Esophagus muscularis mucosa (tissue), 4 donors: ENCODE measurements at regions not wholly inside any gene's neighbourhood (a gene's known extent, or its start where the extent isn't known, plus 50 kb on each side); places are given as distances from the start of the nearest gene placed in this dataset.

Experiments
- DNase-seq: peaks from one replicate; pipeline ENCODE4 v3.0.0-alpha.2; 2017; ENCODE audit errors: extremely low spot score
- H3K27ac ChIP-seq, 4 donors: fragments of 200-600 bp; sonication (generic); replicated peaks in 1 of 4; 1 replicate in 3 of 4; 2 replicates in 1 of 4; pipeline ENCODE4 v1.5.1; 2016 to 2019; ENCODE audit warnings: mild to moderate bottlenecking in 1 of 4
- H3K27me3 ChIP-seq, 4 donors: fragments of 200-600 bp; sonication (generic); one replicate each; pipeline versions ENCODE4 v1.5.1 to v1.6.0; 2016 to 2019
- H3K36me3 ChIP-seq, 4 donors: fragments of 200-600 bp; sonication (generic); one replicate each; pipeline ENCODE4 v1.5.1; 2016 to 2019
- H3K4me1 ChIP-seq, 4 donors: fragments of 200-600 bp; sonication (generic); one replicate each; pipeline ENCODE4 v1.5.1; 2016 to 2019
- H3K4me3 ChIP-seq, 4 donors: fragments of 200-600 bp; sonication (generic); 1 replicate in 2 of 4; 2 replicates in 2 of 4; pipeline ENCODE4 v1.5.1; 2016 to 2019; ENCODE audit warnings: mild to moderate bottlenecking in 4 of 4, moderate library complexity in 1 of 4
- H3K9me3 ChIP-seq, 4 donors: fragments of 200-600 bp; sonication (generic); 1 replicate in 3 of 4; 2 replicates in 1 of 4; pipeline ENCODE4 v1.5.1; 2016 to 2019
- EP300 ChIP-seq: sonication (generic); formaldehyde crosslinking; IDR thresholded peaks from one replicate; pipeline ENCODE4 v1.6.1; 2017; ENCODE audit warnings: antibody characterized with exemption
- POLR2A ChIP-seq: fragments of 450-650 bp; IDR thresholded peaks from one replicate; pipeline ENCODE4 v1.6.1; 2017; ENCODE audit warnings: antibody characterized with exemption, moderate library complexity, mild to moderate bottlenecking, low read depth
- POLR2AphosphoS5 ChIP-seq, 2 donors: sonication (generic); formaldehyde crosslinking; IDR thresholded peaks; one replicate each; pipeline ENCODE4 v1.6.1; 2017; ENCODE audit warnings: antibody characterized with exemption in 2 of 2
- WGBS: methylation state at CpG from one replicate; pipeline ENCODE4 v1.1.5; 2018; 5-methylcytosine and 5-hydroxymethylcytosine counted together
- intact Hi-C: fragments of 100-400 bp; cut with DNase I; formaldehyde crosslinking; loops from one replicate; pipeline ENCODE4 v1.15.1; 2023
- TF ChIP-seq, protein P1 (sequence below), 3 experiments: fragments of 200-600 bp in 2 of 3; fragments of 450-650 bp in 1 of 3; sonication (generic) in 2 of 3; IDR thresholded peaks; one replicate each; pipeline ENCODE4 v1.5.1; 2017 to 2019; ENCODE audit warnings: antibody characterized with exemption in 3 of 3, mild to moderate bottlenecking in 2 of 3, moderate library complexity in 1 of 3

DNA sequence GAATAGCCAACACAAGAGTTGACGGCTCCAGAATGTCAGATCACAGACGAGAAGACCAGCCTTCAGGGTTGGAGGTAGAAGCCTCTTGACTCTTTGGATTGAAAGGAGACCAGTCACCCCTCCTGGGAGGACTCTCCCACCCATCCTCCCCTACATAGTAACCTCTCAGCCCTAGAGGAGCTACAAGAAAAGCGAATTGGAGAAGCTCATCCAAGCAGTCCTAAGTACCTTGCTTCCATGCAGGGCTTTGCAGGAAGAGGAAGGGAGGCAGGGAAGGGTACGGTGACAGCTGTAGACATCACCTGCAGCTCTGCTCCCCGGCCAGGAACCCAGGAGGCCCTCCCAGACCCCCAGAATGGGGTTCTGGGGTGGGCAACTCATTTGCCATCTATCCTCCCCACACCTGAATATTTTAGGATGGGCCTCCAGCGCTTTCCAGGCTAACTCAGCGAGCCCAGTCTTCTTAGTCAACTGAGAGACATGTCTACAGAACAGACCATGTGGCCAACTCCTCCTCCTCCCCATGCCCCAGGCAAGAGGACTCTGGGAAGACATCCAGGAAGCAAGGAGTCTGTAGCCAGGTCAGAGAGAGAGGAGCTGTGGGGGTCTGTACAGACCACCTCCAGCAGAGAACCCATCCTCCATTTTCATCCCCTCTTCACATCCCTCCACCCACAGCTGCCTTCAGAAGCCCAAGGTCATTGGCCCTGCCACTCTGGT is 55.6 kb upstream of the LBX1 start:
- 70% methylated on average over 7 of the region's 7 CpGs for WGBS
- H3K9me3 ChIP-seq: no peaks in the 10 kb centered on the region
- peaks cover 0 to 13% (median 10%) of the 10 kb centered on the region in 4 donors for H3K4me1 ChIP-seq
- H3K27ac ChIP-seq: no peak overlapping the region
- H3K4me3 ChIP-seq: peak overlapping the region in 3 of 4 donors; percentile 31 to 36 (median 35)
- H3K36me3 ChIP-seq: no peaks in the 10 kb centered on the region
- intact Hi-C loops: no loop called here
- TF ChIP-seq POLR2A: no peak
- no peak for TF ChIP-seq POLR2AphosphoS5 (IDR thresholded peaks at IDR 0.05)
- TF ChIP-seq, protein P1, sequence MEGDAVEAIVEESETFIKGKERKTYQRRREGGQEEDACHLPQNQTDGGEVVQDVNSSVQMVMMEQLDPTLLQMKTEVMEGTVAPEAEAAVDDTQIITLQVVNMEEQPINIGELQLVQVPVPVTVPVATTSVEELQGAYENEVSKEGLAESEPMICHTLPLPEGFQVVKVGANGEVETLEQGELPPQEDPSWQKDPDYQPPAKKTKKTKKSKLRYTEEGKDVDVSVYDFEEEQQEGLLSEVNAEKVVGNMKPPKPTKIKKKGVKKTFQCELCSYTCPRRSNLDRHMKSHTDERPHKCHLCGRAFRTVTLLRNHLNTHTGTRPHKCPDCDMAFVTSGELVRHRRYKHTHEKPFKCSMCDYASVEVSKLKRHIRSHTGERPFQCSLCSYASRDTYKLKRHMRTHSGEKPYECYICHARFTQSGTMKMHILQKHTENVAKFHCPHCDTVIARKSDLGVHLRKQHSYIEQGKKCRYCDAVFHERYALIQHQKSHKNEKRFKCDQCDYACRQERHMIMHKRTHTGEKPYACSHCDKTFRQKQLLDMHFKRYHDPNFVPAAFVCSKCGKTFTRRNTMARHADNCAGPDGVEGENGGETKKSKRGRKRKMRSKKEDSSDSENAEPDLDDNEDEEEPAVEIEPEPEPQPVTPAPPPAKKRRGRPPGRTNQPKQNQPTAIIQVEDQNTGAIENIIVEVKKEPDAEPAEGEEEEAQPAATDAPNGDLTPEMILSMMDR (IDR thresholded peaks at IDR 0.05): no peak
- TF ChIP-seq EP300: no peak
- no peak for DNase-seq
- peaks cover 0 to 90% (median 31%) of the 10 kb centered on the region in 4 donors for H3K27me3 ChIP-seq

DNA sequence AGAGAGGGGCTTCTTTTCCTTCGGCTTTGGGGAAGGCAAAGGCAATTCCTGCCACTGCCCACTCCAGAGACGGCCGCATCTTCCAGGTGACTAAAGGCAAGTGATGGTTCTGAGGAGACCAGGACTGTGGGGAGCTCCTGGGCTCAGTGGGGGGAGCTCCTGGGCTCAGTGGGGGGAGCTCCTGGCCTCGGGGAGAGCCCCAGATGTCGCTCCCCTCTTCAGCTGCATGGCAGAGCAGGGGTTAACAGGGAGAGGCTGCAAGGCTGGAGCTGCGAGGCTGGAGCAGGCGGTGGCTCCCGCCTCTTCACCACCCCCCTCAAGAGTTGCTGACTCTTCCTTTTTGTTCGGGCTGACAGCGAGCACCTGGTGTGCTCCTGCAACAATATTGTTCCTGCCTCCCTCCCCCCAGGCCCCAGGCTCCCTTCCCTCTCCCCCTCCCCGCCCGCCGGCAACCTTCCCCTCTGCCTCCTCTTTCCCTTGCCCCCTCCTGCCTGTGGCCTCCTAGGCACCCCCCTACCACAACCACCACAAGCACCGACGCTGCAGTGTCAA is 56.3 kb upstream of the LBX1 start:
- intact Hi-C loops: no loop called here

DNA sequence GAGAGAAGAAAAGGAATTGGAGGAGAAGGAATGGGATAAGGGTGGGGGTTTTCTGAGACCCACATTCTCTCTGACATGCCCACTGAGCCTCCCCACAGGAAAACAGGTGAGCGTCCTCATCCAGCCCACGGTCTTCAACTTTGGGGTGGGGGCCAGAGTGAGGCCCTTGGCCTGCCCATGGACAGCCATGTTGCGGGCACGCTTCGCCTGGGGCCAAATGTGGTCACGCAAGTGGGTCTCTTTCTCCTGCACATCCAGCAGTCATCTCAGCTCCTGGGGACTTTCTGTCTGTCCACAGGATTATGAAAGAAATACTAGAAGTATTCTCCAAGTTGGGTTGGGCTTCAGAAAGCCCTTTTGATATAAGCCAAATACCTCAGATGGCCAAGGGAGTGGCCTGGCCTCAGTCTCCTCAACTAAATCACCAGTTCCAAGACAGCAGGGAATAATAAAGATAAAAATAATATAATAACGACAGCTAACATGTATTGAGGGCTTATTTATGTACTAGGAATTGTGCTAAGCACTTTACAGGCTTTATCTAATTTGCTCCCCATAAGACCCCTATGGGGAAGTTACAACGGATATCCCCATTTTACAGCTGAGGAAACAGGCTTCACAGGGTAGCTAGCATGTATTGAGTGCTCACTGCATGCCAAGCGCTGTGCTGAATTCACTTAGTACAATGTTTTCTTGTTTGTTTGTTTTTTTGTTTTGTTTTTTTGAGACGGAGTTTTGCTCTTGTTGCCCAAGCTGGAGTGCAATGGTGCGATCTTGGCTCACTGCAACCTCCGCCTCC is 57.2 kb upstream of the LBX1 start:
- Histone ChIP-seq H3K4me3 (no peak overlapping the region), H3K4me1 (peaks cover 5 to 18% (median 15%) of the 10 kb centered on the region in 4 donors), H3K27ac (no peak overlapping the region), H3K9me3 (no peaks in the 10 kb centered on the region), H3K36me3 (no peaks in the 10 kb centered on the region), H3K27me3 (peaks cover 0 to 97% (median 41%) of the 10 kb centered on the region in 4 donors)
- no peak for TF ChIP-seq EP300
- no peak for TF ChIP-seq POLR2A
- no peak for TF ChIP-seq POLR2AphosphoS5 (IDR thresholded peaks at IDR 0.05)
- TF ChIP-seq, protein P1 (IDR thresholded peaks at IDR 0.05): no peak
- WGBS: 59% methylated on average over 12 of the region's 12 CpGs
- intact Hi-C loops: no loop called here
- DNase-seq: no peak

More for the DNA sequence above, 56.3 kb upstream of the LBX1 start:
- no peaks in the 10 kb centered on the region for H3K36me3 ChIP-seq
- DNase-seq: no peak
- H3K27me3 ChIP-seq: peaks cover 0 to 97% (median 33%) of the 10 kb centered on the region in 4 donors
- H3K4me3 ChIP-seq: no peak overlapping the region
- TF ChIP-seq POLR2AphosphoS5 (IDR thresholded peaks at IDR 0.05): no peak
- no peak for TF ChIP-seq POLR2A
- TF ChIP-seq EP300: no peak
- TF ChIP-seq, protein P1 (IDR thresholded peaks at IDR 0.05): no peak
- H3K4me1 ChIP-seq: peaks cover 0 to 13% (median 10%) of the 10 kb centered on the region in 4 donors
- no peaks in the 10 kb centered on the region for H3K9me3 ChIP-seq
- WGBS: 41% methylated on average over 14 of the region's 15 CpGs
- no peak overlapping the region for H3K27ac ChIP-seq

DNA sequence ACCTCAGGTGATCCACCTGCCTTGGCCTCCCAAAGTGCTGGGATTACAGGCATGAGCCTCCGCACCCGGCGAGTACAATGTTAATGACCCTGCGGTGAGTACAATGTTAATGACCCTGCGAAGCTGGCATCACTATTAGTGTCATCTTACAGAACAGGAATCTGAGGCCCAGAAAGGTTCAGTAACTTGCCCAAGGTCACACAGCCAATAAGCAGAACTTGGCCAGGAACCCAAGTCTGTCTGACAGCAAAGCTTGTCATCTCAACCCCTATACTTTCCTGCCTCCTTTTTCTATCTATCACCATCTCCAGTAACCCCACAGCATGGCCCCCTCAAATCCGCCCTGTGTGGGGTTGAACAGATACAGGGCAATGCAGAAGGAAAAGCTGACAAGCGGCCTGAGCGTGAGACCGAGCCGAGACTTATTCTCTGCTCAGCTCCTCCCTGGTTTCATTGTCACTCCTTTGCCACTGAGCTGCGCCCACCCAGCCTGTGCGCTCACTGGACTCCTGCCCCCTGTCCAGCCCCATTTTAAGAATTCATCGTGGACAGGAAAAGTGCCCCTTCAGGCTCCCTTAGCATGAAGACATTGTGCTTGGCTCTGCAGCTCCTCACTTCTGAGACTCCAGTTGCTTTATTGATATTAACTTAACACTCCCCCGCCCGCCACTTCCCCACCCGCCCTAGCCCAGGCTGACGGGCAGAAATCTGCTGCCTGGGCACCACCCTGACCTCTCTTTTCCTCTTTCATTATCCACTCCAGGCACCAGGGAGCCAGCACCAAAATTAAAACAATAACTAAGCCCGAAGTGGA is 58.1 kb upstream of the LBX1 start:
- Histone ChIP-seq H3K27ac (no peak overlapping the region), H3K27me3 (peaks cover 0 to 99% (median 45%) of the 10 kb centered on the region in 4 donors)
- WGBS: 64% methylated on average over 18 of the region's 18 CpGs

More for the DNA sequence above, 58.1 kb upstream of the LBX1 start:
- intact Hi-C loops: no loop called here
- TF ChIP-seq POLR2A: no peak
- no peak for TF ChIP-seq POLR2AphosphoS5 (IDR thresholded peaks at IDR 0.05)
- TF ChIP-seq EP300: no peak
- TF ChIP-seq, protein P1 (IDR thresholded peaks at IDR 0.05): no peak
- no peaks in the 10 kb centered on the region for H3K9me3 ChIP-seq
- DNase-seq: no peak
- no peaks in the 10 kb centered on the region for H3K36me3 ChIP-seq
- peaks cover 11 to 27% (median 24%) of the 10 kb centered on the region in 4 donors for H3K4me1 ChIP-seq
- H3K4me3 ChIP-seq: no peak overlapping the region
